HEK293T (cell line): ENCODE measurements at regions not wholly inside any gene's neighbourhood (a gene's known extent, or its start where the extent isn't known, plus 50 kb on each side); places are given as distances from the start of the nearest gene placed in this dataset.

Experiments used
- CTCF ChIA-PET: fragments of 350-600 bp; formaldehyde crosslinking; extraction: SDS; loops from one replicate; lab custom pipeline; 2021; ENCODE audit warnings: antibody characterized with exemption, inconsistent platforms; lab: Yijun Ruan, JAX
- POLR2A ChIA-PET: fragments of 350-600 bp; formaldehyde crosslinking; extraction: SDS; loops from one replicate; lab custom pipeline; 2020; ENCODE audit warnings: antibody characterized with exemption, inconsistent platforms; lab: Yijun Ruan, JAX
- DNase-seq: peaks from one replicate; pipeline ENCODE4 v3.0.0; 2012; ENCODE audit warnings: mixed read lengths; ENCODE audit errors: extremely low spot score
- ARNT ChIP-seq: fragments of 450-650 bp; IDR thresholded peaks from 2 replicates; pipeline ENCODE4 v1.6.1; 2017; ENCODE audit warnings: mild to moderate bottlenecking
- BHLHE40 ChIP-seq: fragments of 450-650 bp; IDR thresholded peaks from 2 replicates; pipeline ENCODE4 v1.6.1; 2016; ENCODE audit warnings: mild to moderate bottlenecking, moderate library complexity, borderline replicate concordance
- CTBP1 ChIP-seq: fragments of 450-650 bp; IDR thresholded peaks from 2 replicates; pipeline ENCODE4 v1.6.1; 2016; ENCODE audit warnings: borderline replicate concordance
- ELF4 ChIP-seq: fragments of 450-650 bp; IDR thresholded peaks from 2 replicates; pipeline ENCODE4 v1.6.1; 2017; ENCODE audit warnings: antibody characterized with exemption
- FOXA1 ChIP-seq: fragments of 450-650 bp; IDR thresholded peaks from 2 replicates; pipeline ENCODE4 v1.6.1; 2016; ENCODE audit warnings: mild to moderate bottlenecking
- FOXK2 ChIP-seq: fragments of 450-650 bp; IDR thresholded peaks from 2 replicates; pipeline ENCODE4 v1.6.1; 2016; ENCODE audit warnings: mild to moderate bottlenecking
- FOXM1 ChIP-seq: fragments of 450-650 bp; IDR thresholded peaks from 2 replicates; pipeline ENCODE4 v1.6.1; 2017; ENCODE audit warnings: mild to moderate bottlenecking, borderline replicate concordance
- HDGF ChIP-seq: fragments of 450-650 bp; IDR thresholded peaks from 2 replicates; pipeline ENCODE4 v1.6.1; 2017; ENCODE audit warnings: antibody characterized with exemption, borderline replicate concordance
- L3MBTL2 ChIP-seq: fragments of 450-650 bp; conservative IDR thresholded peaks from 2 replicates; pipeline ENCODE4 v1.6.1; 2016; ENCODE audit warnings: mild to moderate bottlenecking
- LEF1 ChIP-seq: fragments of 450-650 bp; IDR thresholded peaks from 2 replicates; pipeline ENCODE4 v1.6.1; 2017; ENCODE audit warnings: mild to moderate bottlenecking, borderline replicate concordance
- NFRKB ChIP-seq: fragments of 450-650 bp; IDR thresholded peaks from 2 replicates; pipeline ENCODE4 v1.6.1; 2016; ENCODE audit warnings: mild to moderate bottlenecking, moderate library complexity
- SP1 ChIP-seq: fragments of 450-650 bp; IDR thresholded peaks from 2 replicates; pipeline ENCODE4 v1.6.1; 2017
- SUZ12 ChIP-seq: fragments of 450-650 bp; IDR thresholded peaks from 2 replicates; pipeline ENCODE4 v1.6.1; 2016; ENCODE audit warnings: mild to moderate bottlenecking
- TARDBP ChIP-seq: fragments of 450-650 bp; IDR thresholded peaks from 2 replicates; pipeline ENCODE4 v1.6.1; 2016
- ZNF384 ChIP-seq: fragments of 450-650 bp; IDR thresholded peaks from 2 replicates; pipeline ENCODE4 v1.6.1; 2016
- TF ChIP-seq, protein P1 (sequence below): fragments of 450-650 bp; IDR thresholded peaks from 2 replicates; pipeline ENCODE4 v1.6.1; 2016

DNA sequence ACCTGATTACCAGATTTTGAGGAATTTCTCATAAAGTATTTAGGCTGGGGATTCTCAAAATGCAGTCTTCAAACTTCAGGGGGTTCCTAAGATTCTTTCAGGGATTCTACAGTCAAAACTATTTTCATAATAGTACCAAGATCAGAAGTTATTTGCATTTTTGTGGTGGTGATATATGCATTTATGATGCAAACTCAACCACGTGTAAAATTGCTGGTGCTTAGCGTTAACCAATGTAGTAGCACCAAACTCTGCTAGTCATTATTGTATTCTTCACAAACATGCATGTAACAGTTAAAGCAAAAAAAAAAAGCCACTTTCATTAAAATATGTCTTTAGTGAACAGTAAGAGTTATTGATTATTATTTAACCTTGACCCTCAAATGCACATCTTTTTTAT lies 274.9 kb upstream of the DNAJC19 start:
- ChIA-PET POLR2A (no interaction called here), CTCF (no interaction called here)
- no peak for DNase-seq
- TF ChIP-seq CTBP1: no peak
- TF ChIP-seq, protein P1, sequence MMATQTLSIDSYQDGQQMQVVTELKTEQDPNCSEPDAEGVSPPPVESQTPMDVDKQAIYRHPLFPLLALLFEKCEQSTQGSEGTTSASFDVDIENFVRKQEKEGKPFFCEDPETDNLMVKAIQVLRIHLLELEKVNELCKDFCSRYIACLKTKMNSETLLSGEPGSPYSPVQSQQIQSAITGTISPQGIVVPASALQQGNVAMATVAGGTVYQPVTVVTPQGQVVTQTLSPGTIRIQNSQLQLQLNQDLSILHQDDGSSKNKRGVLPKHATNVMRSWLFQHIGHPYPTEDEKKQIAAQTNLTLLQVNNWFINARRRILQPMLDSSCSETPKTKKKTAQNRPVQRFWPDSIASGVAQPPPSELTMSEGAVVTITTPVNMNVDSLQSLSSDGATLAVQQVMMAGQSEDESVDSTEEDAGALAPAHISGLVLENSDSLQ: no peak
- TF ChIP-seq L3MBTL2: no peak
- TF ChIP-seq ZNF384: no peak
- no peak for TF ChIP-seq ELF4
- no peak for TF ChIP-seq FOXA1
- no peak for TF ChIP-seq HDGF
- no peak for TF ChIP-seq ARNT
- TF ChIP-seq FOXM1: no peak
- no peak for TF ChIP-seq SP1
- TF ChIP-seq TARDBP: no peak
- TF ChIP-seq NFRKB: no peak
- TF ChIP-seq BHLHE40: no peak
- no peak for TF ChIP-seq LEF1
- no peak for TF ChIP-seq SUZ12
- no peak for TF ChIP-seq FOXK2

DNA sequence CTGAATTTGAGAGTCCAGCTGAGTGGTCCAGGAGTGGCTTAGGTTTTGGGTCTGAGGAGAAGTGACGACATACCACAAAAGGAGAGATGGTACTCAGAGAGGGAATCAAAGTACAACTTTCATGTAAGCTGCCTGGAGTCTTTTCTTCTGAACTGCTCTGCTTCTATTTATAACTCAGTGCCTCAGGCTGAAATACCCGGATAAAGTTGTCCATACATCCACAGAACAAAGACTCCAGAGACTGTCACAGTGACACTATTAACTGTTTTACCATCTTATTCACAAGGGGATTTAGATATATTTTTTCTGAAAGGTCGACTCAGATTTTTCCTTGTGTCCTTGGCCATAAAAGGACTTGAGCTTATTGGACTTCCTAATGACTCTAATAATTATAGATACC lies 264.3 kb upstream of the DNAJC19 start:
- TF ChIP-seq FOXM1: no peak
- no peak for TF ChIP-seq ELF4
- TF ChIP-seq BHLHE40: no peak
- TF ChIP-seq NFRKB: no peak
- no peak for TF ChIP-seq HDGF
- no peak for TF ChIP-seq FOXK2
- no peak for TF ChIP-seq ZNF384
- no peak for TF ChIP-seq SUZ12
- TF ChIP-seq TARDBP: no peak
- DNase-seq: no peak
- ChIA-PET CTCF (no interaction called here), POLR2A (no interaction called here)

DNA sequence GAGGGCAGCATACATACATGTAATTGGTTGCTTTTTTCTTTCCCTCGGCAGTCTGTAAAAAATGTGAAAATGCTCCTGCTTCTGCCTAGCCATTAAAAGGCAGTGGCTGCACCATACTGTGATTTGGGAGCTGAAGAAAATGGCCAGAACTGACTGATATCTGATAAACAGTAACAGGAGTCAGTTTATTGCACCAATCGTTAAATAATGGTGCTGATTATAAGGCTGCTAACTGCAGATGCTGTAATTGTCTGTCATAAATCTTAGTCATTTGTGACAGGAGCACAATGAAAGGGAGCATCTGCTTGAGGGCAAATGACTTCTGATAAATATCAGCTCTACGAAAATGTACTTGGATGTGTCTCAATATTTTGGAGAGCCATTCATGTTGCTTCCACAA lies 263.1 kb upstream of the DNAJC19 start:
- DNase-seq: peak; percentile 16
- ChIA-PET CTCF (no interaction called here), POLR2A (no interaction called here)
- TF ChIP-seq CTBP1 (peak; percentile 60; the same call in 1 of the 2 replicates), L3MBTL2 (no peak)
- TF ChIP-seq, protein P1: peak; percentile 91

DNA sequence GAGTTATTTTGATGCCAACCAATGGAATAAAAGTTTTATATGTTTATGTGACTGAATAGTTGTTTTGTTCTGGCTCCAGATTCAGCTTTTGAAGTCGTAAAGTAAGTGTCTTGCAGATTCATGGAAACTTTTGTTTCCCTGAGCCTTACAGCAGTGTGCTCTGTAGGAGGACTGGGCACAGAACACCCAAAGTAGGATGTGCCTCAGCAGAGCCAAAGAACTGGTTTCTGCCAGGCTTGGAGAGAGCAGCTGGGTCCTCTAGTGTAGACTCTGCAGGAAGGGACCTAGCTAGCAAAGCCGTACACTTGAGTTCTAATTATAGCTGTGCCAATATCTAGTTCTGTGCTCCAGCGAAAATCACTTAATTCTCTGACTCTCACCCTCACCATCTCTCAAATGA lies 261.2 kb upstream of the DNAJC19 start:
- POLR2A ChIA-PET: no interaction called here
- CTCF ChIA-PET: no interaction called here

DNA sequence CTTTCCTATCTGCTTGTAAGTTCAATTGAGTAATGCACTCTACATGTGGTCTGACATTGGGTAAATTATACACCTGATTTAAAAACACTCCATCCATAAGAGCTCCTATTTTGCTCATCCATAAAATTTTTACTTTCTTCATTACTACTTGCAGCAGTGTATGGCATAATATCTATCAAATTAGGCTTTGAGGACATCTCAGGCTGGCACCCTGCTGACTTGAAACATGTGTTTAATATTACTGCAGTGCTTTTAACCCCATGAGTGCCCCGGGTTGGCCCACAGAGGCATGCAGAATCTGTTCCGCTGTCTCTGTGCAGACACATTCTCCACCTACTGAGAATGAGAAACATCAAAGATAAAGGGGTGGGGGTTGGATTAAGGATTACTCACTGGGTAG lies 249.9 kb upstream of the DNAJC19 start:
- ChIA-PET POLR2A (no interaction called here), CTCF (no interaction called here)
- TF ChIP-seq TARDBP (no peak), ELF4 (no peak), ARNT (no peak), HDGF (no peak)
- DNase-seq: no peak

More for the DNA sequence above, 261.2 kb upstream of the DNAJC19 start:
- TF ChIP-seq ARNT (no peak), ELF4 (no peak), HDGF (no peak), LEF1 (no peak), FOXA1 (no peak), BHLHE40 (no peak), L3MBTL2 (no peak), SUZ12 (no peak), TARDBP (no peak), ZNF384 (no peak), SP1 (no peak), NFRKB (no peak)
- TF ChIP-seq, protein P1: no peak
- DNase-seq: no peak

DNA sequence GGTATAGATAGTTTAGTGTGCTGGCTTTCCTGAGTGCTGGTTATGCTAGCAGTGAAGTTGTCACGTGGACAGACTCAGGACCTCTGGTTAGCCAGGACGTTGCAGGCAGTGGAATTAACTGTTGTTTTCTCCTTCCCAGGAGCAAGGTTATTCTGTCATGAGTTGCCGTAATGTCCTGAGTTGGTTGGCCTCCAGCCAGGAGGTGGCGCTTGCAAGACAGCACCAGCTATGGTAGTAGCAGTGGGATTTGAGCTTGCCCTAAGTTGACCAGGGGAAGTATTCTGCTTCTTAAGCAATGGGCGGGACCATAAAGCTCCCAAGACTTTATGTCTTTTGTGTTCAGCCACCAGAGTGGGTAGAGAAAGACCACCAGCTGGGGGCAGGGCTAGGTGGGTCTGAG lies 240.7 kb upstream of the DNAJC19 start:
- ChIA-PET POLR2A (no interaction called here), CTCF (no interaction called here)
- no peak for TF ChIP-seq SP1
- no peak for TF ChIP-seq L3MBTL2
- DNase-seq: no peak

DNA sequence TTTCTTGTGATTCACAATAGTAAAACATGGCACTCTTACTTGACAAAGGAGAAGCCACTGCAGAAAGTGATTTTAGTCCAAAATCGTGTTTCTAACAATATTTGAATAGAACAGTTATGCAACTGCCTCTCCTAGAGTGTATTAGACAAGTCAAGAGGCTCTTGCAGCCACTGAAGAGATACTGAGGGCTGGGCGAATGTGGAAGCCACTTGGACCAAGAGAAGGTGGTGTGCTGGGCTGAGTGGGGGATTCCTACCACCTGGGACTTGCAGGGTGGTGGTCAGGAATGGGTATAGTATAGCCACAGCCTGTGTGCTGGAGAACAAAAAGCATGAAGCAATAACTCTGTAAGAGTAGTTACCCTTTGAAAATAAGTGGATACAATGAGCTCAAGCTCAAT lies 223.8 kb upstream of the DNAJC19 start:
- TF ChIP-seq L3MBTL2: no peak
- no peak for TF ChIP-seq CTBP1
- no peak for TF ChIP-seq TARDBP
- TF ChIP-seq, protein P1: no peak
- no peak for TF ChIP-seq FOXA1

More for the DNA sequence above, 223.8 kb upstream of the DNAJC19 start:
- no peak for DNase-seq
- ChIA-PET POLR2A (no interaction called here), CTCF (no interaction called here)
